ENCODE measurements at regions not wholly inside any gene's neighbourhood (a gene's known extent, or its start where the extent isn't known, plus 50 kb on each side); places are given as distances from the start of the nearest gene placed in this dataset.

DNA sequence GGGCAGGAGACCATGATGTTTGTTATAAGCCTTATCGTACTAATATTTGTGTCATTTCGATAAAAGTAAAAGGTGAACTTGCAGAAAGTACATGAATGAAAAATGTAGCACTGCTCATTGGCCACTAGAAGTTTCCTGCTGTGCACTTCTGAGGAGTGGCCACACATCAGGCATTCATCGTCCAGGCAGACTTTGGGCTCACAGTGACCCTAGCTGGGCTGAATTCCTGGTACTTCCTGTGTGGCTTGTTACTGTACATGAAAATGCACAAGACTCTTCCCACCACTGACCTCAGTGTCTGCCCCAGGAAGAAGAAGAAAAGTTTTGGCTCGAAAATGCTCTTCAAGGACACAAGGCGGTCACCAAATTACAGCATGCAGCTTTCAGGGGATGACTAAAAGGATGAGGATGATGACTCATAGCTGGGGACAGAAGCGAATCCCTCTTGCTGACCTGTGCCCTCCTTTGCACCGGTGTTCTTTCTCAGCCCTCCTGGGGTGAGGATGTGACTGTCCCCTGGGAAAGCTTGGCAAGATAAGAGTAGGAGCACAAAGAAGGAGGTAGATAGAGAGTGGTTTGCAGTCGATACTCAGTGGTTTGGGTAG, 252.4 kb upstream of the KAZN start:
- no peak for DNase-seq (ENCODE audit: low read depth, low spot score)

- no peak for DNase-seq (ENCODE audit: low read depth, low spot score)
These were observed 251.3 kb upstream of the KAZN start for GRCh38 chr1:14347186-14347585.

- DNase-seq (ENCODE audit: low read depth, low spot score) = no peak
These were observed 250.7 kb upstream of the KAZN start for GRCh38 chr1:14347776-14348175.

DNA sequence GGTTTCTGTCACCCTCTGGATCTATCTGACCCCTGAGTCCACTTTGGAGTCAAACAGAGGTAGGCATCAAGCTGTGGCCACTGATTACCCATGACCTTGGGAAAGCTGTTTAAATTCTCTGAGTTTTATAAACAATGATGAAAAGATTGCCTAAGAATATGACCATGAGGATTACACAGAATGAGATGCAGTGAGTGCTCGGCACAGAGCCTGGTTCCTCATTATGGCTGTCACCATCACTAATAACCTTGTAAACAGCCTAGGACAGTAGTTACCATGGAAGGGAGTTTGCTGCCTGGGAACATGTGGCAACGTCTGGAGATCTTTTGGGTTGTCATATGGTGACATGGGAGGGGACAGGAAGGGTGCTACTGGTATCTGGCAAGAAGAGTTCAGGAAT, 248.3 kb upstream of the KAZN start:
- DNase-seq (ENCODE audit: low read depth, low spot score) = no peak

- DNase-seq (ENCODE audit: low read depth, low spot score) = no peak
These were observed 245.6 kb upstream of the KAZN start for GRCh38 chr1:14352897-14353296.

DNA sequence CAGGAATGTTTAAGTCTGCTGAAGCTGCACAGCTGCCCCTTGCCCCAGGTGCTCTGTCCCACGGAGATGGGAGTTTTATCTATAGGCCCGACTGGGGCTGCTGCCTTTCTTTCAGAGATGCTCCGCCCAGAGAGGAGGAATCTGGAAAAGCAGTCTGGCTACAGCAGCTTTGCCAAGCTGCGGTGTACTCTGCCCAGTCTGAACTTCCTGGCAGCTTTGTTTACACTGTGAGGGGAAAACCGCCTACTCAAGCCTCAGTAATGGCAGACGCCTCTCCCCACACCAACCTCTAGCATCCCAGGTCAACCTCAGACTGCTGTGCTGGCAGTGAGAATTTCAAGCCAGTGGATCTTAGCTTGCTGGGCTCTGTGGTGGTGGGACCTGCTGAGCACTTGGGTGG, 237.5 kb upstream of the KAZN start:
- peak; percentile 16 for DNase-seq (ENCODE audit: low read depth, low spot score)

- no peak for DNase-seq (ENCODE audit: low read depth, low spot score)
These were observed 236.2 kb upstream of the KAZN start for GRCh38 chr1:14362331-14362730.

DNA sequence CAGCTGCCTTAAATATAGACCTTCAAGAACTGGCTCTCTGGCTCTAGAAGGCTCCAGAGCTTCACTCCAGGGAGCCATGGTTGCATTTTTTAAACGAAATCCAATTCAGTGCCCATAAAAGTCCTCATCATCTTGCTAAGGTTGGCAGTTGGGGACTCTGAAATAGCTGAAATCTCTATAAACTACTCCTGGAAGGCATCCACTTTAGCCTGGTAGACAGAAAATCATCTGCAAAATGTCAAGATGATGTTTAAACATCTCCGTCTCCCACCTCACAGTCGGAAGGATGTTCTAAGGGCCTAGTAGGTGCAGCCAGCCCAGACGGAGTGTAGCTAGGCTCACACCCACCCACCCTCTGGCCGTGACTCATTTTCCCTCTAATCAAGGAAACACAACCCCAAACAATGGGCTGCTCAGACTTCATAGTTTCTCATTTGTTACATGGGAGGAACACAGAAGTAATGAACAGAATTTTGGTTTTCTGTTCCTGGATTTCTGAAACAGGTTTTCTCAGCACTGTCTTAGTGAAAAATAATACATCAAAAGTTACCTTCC, 235.4 kb upstream of the KAZN start:
- DNase-seq (ENCODE audit: low read depth, low spot score) = no peak

DNA sequence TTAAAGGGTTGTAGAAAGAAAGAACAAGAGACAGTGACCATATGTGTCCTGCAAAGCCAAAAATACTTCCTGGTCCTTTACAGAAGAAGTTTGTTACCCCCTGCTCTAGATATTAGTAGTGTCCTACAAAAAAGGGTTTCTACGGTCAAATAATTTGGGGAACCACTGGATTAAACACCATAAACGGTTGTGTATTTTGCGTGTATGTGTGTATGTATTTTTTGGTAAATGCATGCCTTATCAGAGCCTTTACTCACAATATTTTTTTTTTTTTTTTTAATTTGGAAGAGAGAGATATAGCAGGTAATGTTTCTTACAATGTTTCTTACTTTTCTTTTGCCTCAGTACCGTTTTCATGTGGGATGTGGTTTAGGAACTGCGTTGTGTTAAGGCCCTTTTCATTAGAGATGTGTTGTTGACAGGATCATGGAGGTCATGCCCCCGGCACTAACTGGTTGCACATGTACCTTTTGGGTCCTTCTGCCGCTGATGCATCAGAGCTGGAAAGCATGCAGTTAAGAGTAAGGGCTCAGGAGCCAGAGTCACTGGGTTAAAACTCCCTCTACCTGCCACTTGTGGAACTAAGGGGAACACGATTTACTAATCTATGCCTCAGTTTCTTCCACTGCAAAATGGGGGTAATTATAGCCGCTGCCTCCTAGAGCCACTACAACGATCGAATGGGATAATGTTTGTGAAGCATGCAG, 234.6 kb upstream of the KAZN start:
- DNase-seq (ENCODE audit: low read depth, low spot score) = no peak

GRCh38 chr1:14365301-14365988, 233.0 kb upstream of the KAZN start:
- DNase-seq (ENCODE audit: low read depth, low spot score) = no peak

GRCh38 chr1:14366091-14367018, 232.1 kb upstream of the KAZN start:
- DNase-seq (ENCODE audit: low read depth, low spot score) = peak; percentile 30

GRCh38 chr1:14367451-14367850, 231.0 kb upstream of the KAZN start:
- DNase-seq (ENCODE audit: low read depth, low spot score) = no peak

DNA sequence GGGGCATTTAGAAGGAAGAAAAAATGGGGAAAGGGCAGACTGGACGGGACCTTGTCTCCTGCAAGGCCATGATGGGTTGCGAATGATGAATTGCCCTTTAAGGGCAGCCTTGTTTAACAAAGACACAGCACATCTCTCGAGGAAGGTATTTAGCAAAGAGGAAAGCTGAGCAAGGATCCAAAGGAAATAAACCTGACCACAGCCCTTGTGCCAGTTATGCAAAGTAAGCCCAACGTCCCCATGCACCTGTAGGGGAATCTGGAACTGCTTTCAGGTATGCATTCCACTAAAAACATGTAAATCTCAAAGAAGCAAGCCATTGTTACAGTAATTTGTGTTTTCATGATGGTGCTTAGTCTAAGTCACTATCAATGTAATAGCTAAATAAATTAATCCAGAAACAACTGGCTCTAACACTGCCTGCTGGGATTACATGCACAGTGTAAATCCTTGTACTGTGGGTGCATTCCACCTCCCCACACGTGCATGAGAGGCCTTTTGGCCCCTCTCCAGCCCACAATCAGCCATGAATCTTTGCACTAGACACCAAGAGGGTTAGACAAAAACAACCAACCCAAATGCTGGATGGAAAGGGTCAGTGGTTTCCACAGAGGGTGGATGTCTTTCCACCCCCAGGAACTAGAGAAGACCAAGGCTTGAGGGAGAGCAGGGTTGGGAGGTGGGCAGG, 228.8 kb upstream of the KAZN start:
- DNase-seq (ENCODE audit: low read depth, low spot score) = no peak

DNA sequence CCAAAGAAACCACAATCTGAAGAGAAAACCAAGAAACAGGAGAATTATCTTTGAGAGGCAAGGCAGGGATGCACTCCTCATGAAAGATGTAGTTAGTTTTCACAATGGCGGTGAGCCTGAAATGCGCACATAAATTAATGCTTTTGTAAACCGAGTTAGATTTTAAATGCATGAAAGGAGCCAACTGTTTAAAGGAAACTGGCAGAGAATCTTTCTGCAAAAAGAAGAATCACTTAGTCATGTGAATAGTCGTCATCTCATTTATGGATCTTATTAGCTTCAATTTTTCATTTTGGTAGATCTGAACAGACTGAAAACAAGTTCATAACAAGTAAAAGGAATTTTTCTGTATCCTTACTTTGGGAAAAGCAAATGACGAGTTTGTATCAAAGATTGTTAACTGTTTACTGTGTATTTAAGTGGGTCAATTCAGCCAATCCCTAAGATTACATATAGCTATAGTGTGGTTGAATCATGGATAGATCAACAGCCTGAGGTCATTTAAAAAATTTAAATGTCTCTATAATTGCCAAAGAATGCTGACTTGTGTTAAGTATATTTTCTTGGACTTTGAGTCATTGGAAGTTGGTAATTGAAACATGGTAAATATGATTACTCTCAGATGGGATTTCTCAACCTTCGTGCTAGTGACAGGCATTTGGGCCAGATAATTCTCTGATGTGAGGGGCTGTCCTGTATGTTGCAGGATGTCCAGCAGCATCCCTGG, 226.6 kb upstream of the KAZN start:
- DNase-seq (ENCODE audit: low read depth, low spot score) = no peak

- DNase-seq (ENCODE audit: low read depth, low spot score) = no peak
These were observed 226.0 kb upstream of the KAZN start for GRCh38 chr1:14372526-14372925.

DNA sequence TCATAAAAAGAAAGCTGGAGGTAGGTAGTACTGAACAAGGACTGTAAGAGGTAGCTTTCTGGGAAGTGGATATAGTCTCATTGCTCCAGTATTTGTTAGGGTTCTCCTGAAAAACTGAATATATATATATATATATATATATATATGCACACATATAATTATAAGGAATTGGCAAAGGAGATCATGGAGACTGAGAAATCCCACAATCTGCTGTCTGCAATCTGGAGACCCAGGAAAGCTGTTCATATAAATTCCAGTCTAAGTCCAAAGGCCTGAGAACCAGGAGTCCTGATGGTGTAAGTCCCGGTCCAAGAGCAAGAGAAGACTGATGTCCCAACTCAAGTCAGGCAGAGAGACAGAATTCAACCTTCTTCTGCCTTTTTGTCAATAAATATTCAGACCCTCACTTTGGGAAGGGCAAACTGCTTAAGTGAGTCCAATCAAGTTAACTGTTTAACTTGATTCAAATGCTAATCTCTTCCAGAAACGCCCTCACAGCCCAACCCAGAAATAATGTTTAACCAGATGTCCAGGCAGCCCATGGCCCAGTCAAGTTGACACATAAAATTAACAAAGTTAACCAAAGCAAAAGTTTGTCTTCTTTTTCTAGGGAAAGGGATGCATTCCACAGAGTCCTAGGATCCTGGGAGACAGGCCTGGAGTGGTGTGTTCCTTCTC, 225.3 kb upstream of the KAZN start:
- no peak for DNase-seq (ENCODE audit: low read depth, low spot score)

GRCh38 chr1:14375226-14375625, 223.3 kb upstream of the KAZN start:
- no peak for DNase-seq (ENCODE audit: low read depth, low spot score)

DNA sequence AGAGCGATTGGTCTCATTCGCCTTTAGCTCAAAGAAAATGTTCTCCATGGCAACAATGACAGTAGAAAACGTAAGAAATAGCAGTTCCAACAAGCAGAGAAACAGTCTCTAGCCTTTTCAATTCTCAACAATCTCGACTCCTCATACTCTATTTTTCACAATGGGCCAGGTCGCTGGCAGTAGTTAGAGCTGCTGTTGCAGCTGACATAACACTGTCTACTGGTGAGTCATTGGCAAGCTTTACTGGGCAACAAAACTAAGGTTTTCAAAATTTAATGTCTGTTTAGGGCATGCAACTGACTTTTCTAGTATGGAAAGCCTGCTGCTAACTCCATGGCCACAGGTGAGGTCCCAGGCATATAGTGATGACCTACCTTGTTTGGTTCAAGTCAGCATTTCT, 221.1 kb upstream of the KAZN start:
- no peak for DNase-seq (ENCODE audit: low read depth, low spot score)

DNA sequence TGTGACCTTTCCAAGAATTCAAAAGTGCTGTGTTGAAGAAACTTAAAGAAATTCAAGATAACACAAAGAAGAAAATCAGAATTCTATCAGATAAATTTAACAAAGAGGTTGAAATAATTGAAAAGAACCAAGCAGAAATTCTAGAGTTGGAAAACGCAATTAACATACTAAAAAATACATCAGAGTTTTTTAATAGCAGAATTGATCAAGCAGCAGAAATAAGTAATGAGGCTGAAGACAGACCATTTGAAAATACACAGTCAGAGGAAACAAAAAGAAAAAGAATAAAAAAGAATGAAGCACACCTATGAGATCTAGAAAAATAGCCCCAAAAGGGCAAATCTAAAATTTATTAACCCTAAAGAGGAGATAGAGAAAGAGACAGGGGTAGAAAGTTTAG, 218.1 kb upstream of the KAZN start:
- no peak for DNase-seq (ENCODE audit: low read depth, low spot score)

DNA sequence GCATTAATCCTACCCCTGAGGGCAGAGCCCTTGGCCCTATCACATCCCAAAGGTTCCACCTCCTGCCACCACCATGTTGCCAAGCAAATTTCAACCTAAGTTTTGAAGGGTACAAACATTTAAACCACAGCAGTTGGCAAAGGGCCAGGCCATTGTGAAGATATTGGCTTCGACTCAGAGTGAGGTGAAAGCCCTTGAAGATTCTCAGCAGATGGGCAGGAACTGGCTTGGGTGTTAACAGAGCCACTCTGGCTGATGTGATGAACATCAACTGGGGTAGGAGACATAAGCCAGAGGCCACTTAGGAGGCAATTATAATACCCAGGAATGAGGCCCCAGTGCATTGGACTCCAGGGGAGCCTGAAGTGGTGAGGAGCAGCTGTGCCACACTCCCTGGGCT, 207.7 kb upstream of the KAZN start:
- DNase-seq (ENCODE audit: low read depth, low spot score) = no peak

Measured in ELF-1 (cell line).